ENCODE measurements at regions not wholly inside any gene's neighbourhood (a gene's known extent, or its start where the extent isn't known, plus 50 kb on each side); places are given as distances from the start of the nearest gene placed in this dataset.

- no peak for TF ChIP-seq ATF2 (CRISPR knock-in tag; IDR thresholded peaks at IDR 0.05)
- TF ChIP-seq TFE3 (CRISPR knock-in tag; IDR thresholded peaks at IDR 0.05), result no peak
- no peak for TF ChIP-seq SREBF2 (CRISPR knock-in tag; IDR thresholded peaks at IDR 0.05)
- no peak for TF ChIP-seq POLR2G (IDR thresholded peaks at IDR 0.05; ENCODE audit: low read depth, low read length)
- peak; percentile 20 for TF ChIP-seq DACH1 (IDR thresholded peaks at IDR 0.05; ENCODE audit: partially characterized antibody)
- TF ChIP-seq PTBP1 (IDR thresholded peaks at IDR 0.05; ENCODE audit: low read depth, low read length), result no peak
- no peak for TF ChIP-seq DDX20 (tag; IDR thresholded peaks at IDR 0.05; ENCODE audit: low read depth)
- peak; percentile 88 for TF ChIP-seq NCOA1 (IDR thresholded peaks at IDR 0.05; ENCODE audit: low read depth)
- TF ChIP-seq CHD4 (IDR thresholded peaks at IDR 0.05; ENCODE audit: insufficient read depth, insufficient replicate concordance, low read depth, low read length, poor library complexity, severe bottlenecking), result no peak
- no peak for TF ChIP-seq ZNF184 (CRISPR knock-in tag; IDR thresholded peaks at IDR 0.05)
- peak; percentile 86 for TF ChIP-seq CREM (IDR thresholded peaks at IDR 0.05; ENCODE audit: low read depth)
- no peak for TF ChIP-seq U2AF1 (optimal IDR thresholded peaks at IDR 0.05; ENCODE audit: low read depth, low read length)
- TF ChIP-seq MXI1 (IDR thresholded peaks at IDR 0.05; ENCODE audit: low read depth, low read length), result peak; percentile 22; the same call in 1 of the 2 replicates
- no peak for TF ChIP-seq MXD1 (CRISPR knock-in tag; IDR thresholded peaks at IDR 0.05; ENCODE audit: borderline replicate concordance, poor library complexity, severe bottlenecking)
- TF ChIP-seq HMGXB4 (CRISPR knock-in tag; IDR thresholded peaks at IDR 0.05), result no peak
- peak; percentile 67; the same call in 1 of the 2 replicates for TF ChIP-seq EHMT2 (IDR thresholded peaks at IDR 0.05)
- TF ChIP-seq ZNF76 (CRISPR knock-in tag; IDR thresholded peaks at IDR 0.05; ENCODE audit: borderline replicate concordance), result no peak
- peak; percentile 31 to 74; a peak in 2 of 4 replicates for TF ChIP-seq MNT (conservative IDR thresholded peaks at IDR 0.05)
- no peak for TF ChIP-seq ZNF561 (CRISPR knock-in tag; conservative IDR thresholded peaks at IDR 0.05)
- TF ChIP-seq RBM14 (IDR thresholded peaks at IDR 0.05; ENCODE audit: borderline replicate concordance, insufficient read depth, low read depth, low read length), result no peak
- no peak for TF ChIP-seq SNIP1 (IDR thresholded peaks at IDR 0.05; ENCODE audit: low read depth)
- no peak for TF ChIP-seq ETS2 (tag; IDR thresholded peaks at IDR 0.05; ENCODE audit: borderline replicate concordance, poor library complexity, severe bottlenecking)
- no peak for TF ChIP-seq PYGO2 (tag; IDR thresholded peaks at IDR 0.05)
Observed at GRCh38 chr1:70675737-70676156, 264.7 kb downstream of the CTH start (continued).

All from K562 (cell line).